GM19372 (cell line): ENCODE measurements at regions not wholly inside any gene's neighbourhood (a gene's known extent, or its start where the extent isn't known, plus 50 kb on each side); places are given as distances from the start of the nearest gene placed in this dataset.

Experiments used
- ATAC-seq: cut with Tn5 transposase; IDR thresholded peaks from one replicate; pipeline ENCODE4 v1.9.1; 2021; ENCODE audit warnings: mild to moderate bottlenecking, low read depth, moderate library complexity; ENCODE audit not compliant: unreplicated experiment

- ATAC-seq, result no peak
Observed at GRCh38 chr6:144744720-144745119, 459.6 kb downstream of the UTRN start.

- ATAC-seq, result no peak
Observed at GRCh38 chr6:144745439-144745838, 460.3 kb downstream of the UTRN start.

- ATAC-seq, result no peak
Observed at GRCh38 chr6:144746902-144747469, 461.9 kb downstream of the UTRN start.

GRCh38 chr6:144749263-144749662, 464.1 kb downstream of the UTRN start:
- no peak for ATAC-seq

GRCh38 chr6:144753023-144753705, 468.0 kb downstream of the UTRN start:
- ATAC-seq, result peak; percentile 91

- ATAC-seq, result no peak
Observed at GRCh38 chr6:144756469-144756868, 471.3 kb downstream of the UTRN start.

GRCh38 chr6:144757299-144757698, 472.2 kb downstream of the UTRN start:
- ATAC-seq, result no peak

- ATAC-seq, result no peak
Observed at GRCh38 chr6:144757730-144758129, 472.6 kb downstream of the UTRN start.

- ATAC-seq, result no peak
Observed at GRCh38 chr6:144758602-144759001, 473.5 kb downstream of the UTRN start.

GRCh38 chr6:144762469-144762868, 477.3 kb downstream of the UTRN start:
- no peak for ATAC-seq

GRCh38 chr6:144767051-144767450, 481.9 kb downstream of the UTRN start:
- ATAC-seq, result no peak

GRCh38 chr6:144768551-144769075, 483.5 kb downstream of the UTRN start:
- no peak for ATAC-seq

- ATAC-seq, result no peak
Observed at GRCh38 chr6:144769142-144769541, 484.0 kb downstream of the UTRN start.

GRCh38 chr6:144776031-144776819, 491.1 kb downstream of the UTRN start:
- no peak for ATAC-seq

GRCh38 chr6:144777249-144777648, 492.1 kb downstream of the UTRN start:
- peak; percentile 50 for ATAC-seq

- ATAC-seq, result no peak
Observed at GRCh38 chr6:144778056-144778455, 492.9 kb downstream of the UTRN start.

GRCh38 chr6:144778773-144779492, 493.8 kb downstream of the UTRN start:
- no peak for ATAC-seq

GRCh38 chr6:144781836-144782235, 496.7 kb downstream of the UTRN start:
- no peak for ATAC-seq

GRCh38 chr6:144782634-144783033, 497.5 kb downstream of the UTRN start:
- ATAC-seq, result no peak

GRCh38 chr6:144785056-144785455, 499.9 kb downstream of the UTRN start:
- ATAC-seq, result no peak

- ATAC-seq, result no peak
Observed at GRCh38 chr6:144786825-144787224, 501.7 kb downstream of the UTRN start.
